HT1080 (cell line): ENCODE measurements at regions not wholly inside any gene's neighbourhood (a gene's known extent, or its start where the extent isn't known, plus 50 kb on each side); places are given as distances from the start of the nearest gene placed in this dataset.

ENCODE experiments used
- DNase-seq: peaks from one replicate; pipeline ENCODE4 v3.0.0-alpha.2; 2015; ENCODE audit warnings: low read depth

DNA sequence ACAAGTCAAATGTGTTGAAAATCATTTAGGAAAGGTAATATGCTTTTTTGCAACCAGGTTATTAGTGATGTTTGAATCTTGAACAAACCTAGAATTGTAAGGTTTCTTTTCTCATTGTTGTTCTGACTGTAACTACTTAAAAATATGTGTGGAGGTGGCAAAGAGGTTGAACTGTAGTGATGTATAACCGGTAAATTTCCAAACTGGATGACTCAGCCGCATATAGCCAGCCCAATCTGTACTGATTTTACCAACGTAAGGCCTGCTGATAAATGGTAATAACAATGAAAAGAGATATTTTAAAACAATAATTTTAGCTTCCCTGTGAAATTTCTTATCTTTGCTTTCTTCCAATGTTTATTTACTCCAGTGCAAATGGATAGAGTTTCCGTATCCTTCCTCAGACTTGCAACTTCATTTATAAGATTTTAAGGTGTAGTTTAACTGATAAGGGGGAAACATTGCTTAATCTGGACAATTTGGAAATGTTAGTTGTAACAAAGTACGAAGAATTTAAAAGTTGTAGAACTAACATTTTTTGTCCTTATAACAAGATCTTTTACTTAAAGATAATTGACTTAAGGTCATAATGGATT is 1170.4 kb upstream of the ZEB2 start:
- DNase-seq, result no peak

- no peak for DNase-seq
These were observed 1169.4 kb upstream of the ZEB2 start for GRCh38 chr2:145689277-145689676.

DNA sequence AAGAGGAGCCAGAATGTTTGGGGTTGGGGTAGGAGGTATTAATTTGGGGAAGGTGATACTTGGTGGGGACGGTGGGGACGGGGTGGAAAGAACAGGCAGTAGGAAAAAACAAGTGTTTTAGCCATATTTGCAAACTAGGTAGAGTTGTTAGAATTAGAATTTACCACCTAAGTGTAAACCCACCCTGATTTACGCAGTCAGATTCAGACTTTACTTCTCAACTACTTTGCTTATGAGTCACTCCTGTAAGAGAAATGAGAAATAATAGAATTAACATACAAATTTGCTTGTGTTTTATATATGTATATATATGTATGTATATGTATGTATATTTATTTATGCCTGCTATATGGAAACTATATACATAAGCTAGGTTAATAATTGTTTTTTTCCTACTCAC is 1168.2 kb upstream of the ZEB2 start:
- DNase-seq, result no peak

GRCh38 chr2:145687442-145688134 is 1167.7 kb upstream of the ZEB2 start:
- DNase-seq, result no peak

GRCh38 chr2:145685383-145686050 is 1165.6 kb upstream of the ZEB2 start:
- DNase-seq, result no peak

GRCh38 chr2:145682546-145683157 is 1162.7 kb upstream of the ZEB2 start:
- DNase-seq, result peak; percentile 70

DNA sequence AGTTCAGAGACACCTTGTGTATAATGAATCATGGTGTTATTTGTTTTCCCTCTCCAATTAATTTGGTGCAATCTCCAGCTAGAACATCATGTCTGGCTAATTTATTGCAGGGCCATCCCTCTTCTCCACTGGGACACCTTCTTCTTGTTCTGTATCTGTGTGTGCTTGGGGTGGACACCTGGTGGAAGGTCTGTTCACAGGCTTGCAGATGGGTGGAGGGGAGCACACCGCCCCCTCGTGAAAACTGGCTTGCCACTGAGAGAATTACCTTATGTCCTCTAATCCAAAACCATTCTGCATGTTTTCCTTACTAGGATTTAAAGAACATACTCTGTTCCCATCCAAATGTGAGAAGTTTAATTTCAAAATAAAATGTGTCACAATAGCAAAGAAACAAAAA is 1160.4 kb upstream of the ZEB2 start:
- DNase-seq, result no peak

DNA sequence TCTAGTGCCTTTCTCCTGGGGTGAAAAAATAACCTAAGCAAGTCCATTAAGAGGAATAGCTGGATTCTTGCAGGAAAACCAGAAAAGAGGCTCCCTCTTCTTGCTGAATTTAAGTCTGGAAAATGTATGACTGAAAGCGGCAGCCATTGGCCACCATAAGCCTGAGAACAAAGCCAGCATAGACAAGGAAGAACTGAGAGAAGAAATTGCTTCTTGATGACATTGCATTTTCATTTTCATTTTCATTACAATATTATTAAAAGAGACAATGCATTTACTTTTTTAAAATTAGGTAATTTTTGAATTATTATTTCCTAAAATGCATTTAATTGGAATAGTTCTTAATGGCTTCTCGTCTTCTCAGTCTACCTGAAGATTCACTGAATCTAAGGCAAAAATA is 1157.5 kb upstream of the ZEB2 start:
- DNase-seq, result no peak

- DNase-seq, result no peak
These were observed 1154.8 kb upstream of the ZEB2 start for GRCh38 chr2:145674705-145675104.

GRCh38 chr2:145669301-145669700 is 1149.4 kb upstream of the ZEB2 start:
- no peak for DNase-seq

- no peak for DNase-seq
These were observed 1146.6 kb upstream of the ZEB2 start for GRCh38 chr2:145666552-145666951.

DNA sequence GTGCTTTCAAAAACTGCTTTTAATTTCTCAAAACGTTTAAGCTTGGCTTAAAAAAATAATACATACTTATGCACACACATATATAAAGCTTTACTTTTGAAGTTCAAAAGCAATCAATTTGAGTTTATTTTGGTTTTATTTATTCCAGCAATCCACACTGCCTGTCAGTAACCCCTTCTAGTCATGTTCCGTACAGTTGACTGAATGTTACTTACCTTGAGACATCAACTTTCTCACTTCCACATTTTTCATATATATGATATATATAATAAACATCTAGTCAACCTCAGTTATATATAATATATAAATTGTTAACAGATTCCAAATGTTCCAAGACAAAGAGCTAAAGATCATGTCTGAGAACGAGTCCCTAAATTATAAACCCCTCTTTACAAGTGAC is 1137.3 kb upstream of the ZEB2 start:
- DNase-seq, result no peak

DNA sequence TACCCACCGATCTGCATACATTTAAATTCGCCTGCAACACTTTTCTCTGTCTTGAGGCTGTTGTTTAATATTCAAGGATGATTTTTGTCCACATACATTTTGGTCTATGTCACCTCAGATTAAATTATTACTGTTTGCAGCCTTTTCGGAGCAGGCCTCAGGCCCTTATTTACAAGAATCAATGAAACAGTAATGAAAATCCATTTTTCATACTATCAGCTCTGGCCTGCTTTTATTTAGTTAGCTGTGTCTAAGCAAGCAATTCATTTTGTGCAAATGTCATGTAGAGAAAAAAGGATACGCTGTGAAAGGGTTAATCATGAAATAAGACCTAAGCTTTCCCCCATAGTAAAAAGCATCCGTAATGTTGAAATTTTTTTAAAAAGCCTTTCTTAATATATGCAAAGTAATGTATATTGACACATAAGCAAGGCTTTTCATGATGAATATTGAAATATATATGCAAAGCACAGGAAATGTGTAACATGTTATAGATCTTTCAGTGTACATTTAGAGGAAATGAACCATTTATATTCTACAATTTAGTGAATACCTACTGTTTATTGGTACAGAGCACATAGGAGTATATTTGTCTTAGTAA is 1135.3 kb upstream of the ZEB2 start:
- DNase-seq, result no peak

- no peak for DNase-seq
These were observed 1134.8 kb upstream of the ZEB2 start for GRCh38 chr2:145654746-145655145.

GRCh38 chr2:145654156-145654555 is 1134.2 kb upstream of the ZEB2 start:
- DNase-seq, result no peak

- no peak for DNase-seq
These were observed 1133.6 kb upstream of the ZEB2 start for GRCh38 chr2:145653553-145653952.

GRCh38 chr2:145652571-145653545 is 1132.9 kb upstream of the ZEB2 start:
- DNase-seq, result peak; percentile 71

DNA sequence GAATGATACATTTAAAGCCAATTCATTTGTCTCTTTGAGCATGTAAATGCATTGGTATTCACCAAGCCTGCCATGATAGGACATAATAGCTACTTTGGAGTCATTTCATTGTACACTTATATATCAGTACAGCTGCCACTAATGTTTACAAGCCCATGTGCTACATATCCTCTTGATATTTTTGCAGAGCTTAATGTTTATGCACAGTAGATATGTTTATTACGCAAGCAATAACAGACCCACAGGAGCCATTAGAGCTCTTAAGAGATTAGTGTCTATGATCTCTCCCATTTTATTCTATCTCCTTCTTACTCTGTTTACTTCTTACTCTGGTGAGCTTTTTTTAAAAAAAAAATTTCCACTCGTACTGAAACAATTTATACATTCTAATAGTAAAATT is 1132.1 kb upstream of the ZEB2 start:
- no peak for DNase-seq

- DNase-seq, result no peak
These were observed 1130.3 kb upstream of the ZEB2 start for GRCh38 chr2:145650226-145650625.

- no peak for DNase-seq
These were observed 1129.1 kb upstream of the ZEB2 start for GRCh38 chr2:145649061-145649460.

- DNase-seq, result peak; percentile 66
These were observed 1124.9 kb upstream of the ZEB2 start for GRCh38 chr2:145644820-145645302.
